HepG2 (cell line): ENCODE measurements at regions not wholly inside any gene's neighbourhood (a gene's known extent, or its start where the extent isn't known, plus 50 kb on each side); places are given as distances from the start of the nearest gene placed in this dataset.
A peak's percentile ranks its signal among the peaks of the same experiment; 100 is the strongest.

ENCODE experiments used
- ETV6 ChIP-seq: sonication (generic); formaldehyde crosslinking; conservative IDR thresholded peaks from 2 replicates; pipeline ENCODE4 v1.4.0; 2020; ENCODE audit warnings: missing genetic modification reagents
- HOXA7 ChIP-seq: sonication (generic); formaldehyde crosslinking; IDR thresholded peaks from 2 replicates; pipeline ENCODE4 v1.8.1; 2022; ENCODE audit warnings: mild to moderate bottlenecking, missing genetic modification reagents, moderate library complexity
- MAF1 ChIP-seq: sonication (generic); formaldehyde crosslinking; IDR thresholded peaks from 2 replicates; pipeline ENCODE4 v1.5.0; 2020; ENCODE audit warnings: missing genetic modification reagents, borderline replicate concordance
- MBD4 ChIP-seq: IDR thresholded peaks from 2 replicates; pipeline ENCODE4 v1.6.1; 2012; ENCODE audit warnings: low read length, inconsistent platforms, borderline replicate concordance
- MIER3 ChIP-seq: IDR thresholded peaks from 2 replicates; pipeline ENCODE4 v1.6.1; 2016; ENCODE audit warnings: missing compliant biosample characterization, borderline replicate concordance
- MZF1 ChIP-seq: sonication (generic); formaldehyde crosslinking; IDR thresholded peaks from 2 replicates; pipeline ENCODE4 v1.8.1; 2023; ENCODE audit warnings: mild to moderate bottlenecking, missing genetic modification reagents, borderline replicate concordance
- PAX8 ChIP-seq: sonication (generic); formaldehyde crosslinking; IDR thresholded peaks from 2 replicates; pipeline ENCODE4 v1.8.0; 2022; ENCODE audit warnings: mild to moderate bottlenecking, missing genetic modification reagents, borderline replicate concordance
- PTBP1 ChIP-seq: fragments of 200-400 bp; formaldehyde crosslinking; IDR thresholded peaks from 2 replicates; pipeline ENCODE4 v1.6.1; 2018; ENCODE audit warnings: low read length, low read depth; ENCODE audit not compliant: poor library complexity, severe bottlenecking
- RARG ChIP-seq: sonication (generic); formaldehyde crosslinking; IDR thresholded peaks from 2 replicates; pipeline ENCODE4 v1.4.0; 2020; ENCODE audit warnings: low read depth, mild to moderate bottlenecking, missing genetic modification reagents
- WIZ ChIP-seq: sonication (generic); formaldehyde crosslinking; IDR thresholded peaks from 2 replicates; pipeline ENCODE4 v1.5.1; 2020; ENCODE audit warnings: mild to moderate bottlenecking, missing genetic modification reagents
- YY1 ChIP-seq: IDR thresholded peaks from 2 replicates; pipeline ENCODE4 v1.6.1; 2011; ENCODE audit warnings: low read length, low read depth, moderate library complexity, mild to moderate bottlenecking; ENCODE audit not compliant: insufficient read depth, insufficient replicate concordance
- ZFP62 ChIP-seq: sonication (generic); formaldehyde crosslinking; IDR thresholded peaks from 2 replicates; pipeline ENCODE4 v1.4.0; 2020; ENCODE audit warnings: missing genetic modification reagents
- ZNF263 ChIP-seq: sonication (generic); formaldehyde crosslinking; IDR thresholded peaks from 2 replicates; pipeline ENCODE4 v1.4.0; 2020; ENCODE audit warnings: missing genetic modification reagents
- ZNF264 ChIP-seq: sonication (generic); formaldehyde crosslinking; IDR thresholded peaks from 2 replicates; pipeline ENCODE4 v1.4.0; 2020; ENCODE audit warnings: missing genetic modification reagents
- ZNF563 ChIP-seq: sonication (generic); formaldehyde crosslinking; IDR thresholded peaks from 2 replicates; pipeline ENCODE4 v1.8.0; 2022; ENCODE audit warnings: mild to moderate bottlenecking, moderate library complexity, missing genetic modification reagents
- ZNF672 ChIP-seq: sonication (generic); formaldehyde crosslinking; IDR thresholded peaks from 2 replicates; pipeline ENCODE4 v1.8.1; 2022; ENCODE audit warnings: missing genetic modification reagents
- ZNF709 ChIP-seq: sonication (generic); formaldehyde crosslinking; IDR thresholded peaks from 2 replicates; pipeline ENCODE4 v1.5.0; 2020; ENCODE audit warnings: mild to moderate bottlenecking, missing genetic modification reagents
- TF ChIP-seq, protein P1 (sequence below): sonication (generic); formaldehyde crosslinking; IDR thresholded peaks from 2 replicates; pipeline ENCODE4 v1.9.0; 2022; ENCODE audit warnings: missing genetic modification reagents, mild to moderate bottlenecking, borderline replicate concordance
- TF ChIP-seq, protein P2 (sequence below): sonication (generic); formaldehyde crosslinking; IDR thresholded peaks from 2 replicates; pipeline ENCODE4 v1.4.0; 2020; ENCODE audit warnings: missing genetic modification reagents
- TF ChIP-seq, protein P3 (sequence below): sonication (generic); formaldehyde crosslinking; IDR thresholded peaks from 2 replicates; pipeline ENCODE4 v1.8.1; 2023; ENCODE audit warnings: mild to moderate bottlenecking, moderate library complexity, missing genetic modification reagents
- TF ChIP-seq, protein P4 (sequence below): sonication (generic); formaldehyde crosslinking; IDR thresholded peaks from 2 replicates; pipeline ENCODE4 v1.5.0; 2020; ENCODE audit warnings: mild to moderate bottlenecking, missing genetic modification reagents
- TF ChIP-seq, protein P5 (sequence below): sonication (generic); formaldehyde crosslinking; conservative IDR thresholded peaks from 2 replicates; pipeline ENCODE4 v1.8.0; 2022; ENCODE audit warnings: mild to moderate bottlenecking, moderate library complexity, missing genetic modification reagents

DNA sequence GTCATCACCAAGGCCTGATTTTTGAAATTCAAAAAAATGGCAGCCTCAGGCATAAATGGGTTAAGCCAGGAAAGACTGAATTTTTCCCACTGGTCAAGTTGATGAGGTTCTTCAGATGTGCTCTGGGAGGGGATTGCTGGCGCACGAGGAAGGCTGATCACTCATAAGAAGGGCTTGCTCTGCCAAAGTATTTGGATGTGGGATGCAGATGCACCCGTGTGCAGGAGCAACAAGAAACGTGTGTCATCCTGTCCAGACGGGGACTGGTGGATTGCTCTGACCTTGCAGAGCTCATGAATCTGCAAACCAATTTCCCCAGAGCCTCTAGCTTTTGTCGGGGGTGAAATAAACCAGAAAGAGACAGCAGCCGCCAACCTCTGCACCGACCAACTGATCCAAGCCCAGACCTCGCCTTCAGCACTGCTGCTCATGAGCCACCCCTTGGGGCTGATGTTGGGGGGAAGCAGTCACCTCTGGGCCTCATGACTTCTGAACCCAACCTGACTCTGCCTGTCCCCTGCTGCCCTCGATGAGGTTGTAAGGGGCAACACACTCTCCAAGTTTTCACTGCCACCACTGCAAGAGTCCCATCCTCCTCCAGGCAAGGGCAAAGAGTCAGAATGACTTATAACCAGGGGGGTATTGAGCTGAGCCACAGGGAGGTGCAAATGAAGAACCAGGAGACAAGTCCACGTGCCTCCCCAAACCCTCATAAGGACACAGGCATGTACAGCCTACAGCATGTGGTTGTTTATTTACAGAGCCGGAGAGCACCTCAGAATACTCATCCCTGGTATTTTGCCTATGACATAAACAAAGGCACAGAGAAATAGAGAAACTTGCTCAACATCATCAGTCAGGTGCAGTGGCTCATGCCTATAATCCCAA is 452.0 kb downstream of the SOX9 start (continued):
- TF ChIP-seq, protein P1, sequence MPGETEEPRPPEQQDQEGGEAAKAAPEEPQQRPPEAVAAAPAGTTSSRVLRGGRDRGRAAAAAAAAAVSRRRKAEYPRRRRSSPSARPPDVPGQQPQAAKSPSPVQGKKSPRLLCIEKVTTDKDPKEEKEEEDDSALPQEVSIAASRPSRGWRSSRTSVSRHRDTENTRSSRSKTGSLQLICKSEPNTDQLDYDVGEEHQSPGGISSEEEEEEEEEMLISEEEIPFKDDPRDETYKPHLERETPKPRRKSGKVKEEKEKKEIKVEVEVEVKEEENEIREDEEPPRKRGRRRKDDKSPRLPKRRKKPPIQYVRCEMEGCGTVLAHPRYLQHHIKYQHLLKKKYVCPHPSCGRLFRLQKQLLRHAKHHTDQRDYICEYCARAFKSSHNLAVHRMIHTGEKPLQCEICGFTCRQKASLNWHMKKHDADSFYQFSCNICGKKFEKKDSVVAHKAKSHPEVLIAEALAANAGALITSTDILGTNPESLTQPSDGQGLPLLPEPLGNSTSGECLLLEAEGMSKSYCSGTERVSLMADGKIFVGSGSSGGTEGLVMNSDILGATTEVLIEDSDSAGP (CRISPR knock-in tag): 0 out of 2 replicates have a peak, but pooled peaks have one; percentile 15
- TF ChIP-seq, protein P2, sequence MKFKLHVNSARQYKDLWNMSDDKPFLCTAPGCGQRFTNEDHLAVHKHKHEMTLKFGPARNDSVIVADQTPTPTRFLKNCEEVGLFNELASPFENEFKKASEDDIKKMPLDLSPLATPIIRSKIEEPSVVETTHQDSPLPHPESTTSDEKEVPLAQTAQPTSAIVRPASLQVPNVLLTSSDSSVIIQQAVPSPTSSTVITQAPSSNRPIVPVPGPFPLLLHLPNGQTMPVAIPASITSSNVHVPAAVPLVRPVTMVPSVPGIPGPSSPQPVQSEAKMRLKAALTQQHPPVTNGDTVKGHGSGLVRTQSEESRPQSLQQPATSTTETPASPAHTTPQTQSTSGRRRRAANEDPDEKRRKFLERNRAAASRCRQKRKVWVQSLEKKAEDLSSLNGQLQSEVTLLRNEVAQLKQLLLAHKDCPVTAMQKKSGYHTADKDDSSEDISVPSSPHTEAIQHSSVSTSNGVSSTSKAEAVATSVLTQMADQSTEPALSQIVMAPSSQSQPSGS (CRISPR knock-in tag): no peak
- TF ChIP-seq PAX8 (CRISPR knock-in tag) (no peak), ZNF264 (CRISPR knock-in tag) (no peak), MBD4 (no peak), MZF1 (CRISPR knock-in tag) (no peak), MAF1 (no peak), HOXA7 (CRISPR knock-in tag) (no peak), MIER3 (CRISPR knock-in tag) (no peak), YY1 (no peak), ETV6 (CRISPR knock-in tag) (no peak), ZNF672 (CRISPR knock-in tag) (no peak), ZNF263 (CRISPR knock-in tag) (no peak; the same call in 1 of the 2 replicates), ZFP62 (CRISPR knock-in tag) (no peak), RARG (CRISPR knock-in tag) (no peak), PTBP1 (no peak), WIZ (CRISPR knock-in tag) (no peak), ZNF709 (CRISPR knock-in tag) (no peak), ZNF563 (CRISPR knock-in tag) (no peak)
- TF ChIP-seq, protein P3, sequence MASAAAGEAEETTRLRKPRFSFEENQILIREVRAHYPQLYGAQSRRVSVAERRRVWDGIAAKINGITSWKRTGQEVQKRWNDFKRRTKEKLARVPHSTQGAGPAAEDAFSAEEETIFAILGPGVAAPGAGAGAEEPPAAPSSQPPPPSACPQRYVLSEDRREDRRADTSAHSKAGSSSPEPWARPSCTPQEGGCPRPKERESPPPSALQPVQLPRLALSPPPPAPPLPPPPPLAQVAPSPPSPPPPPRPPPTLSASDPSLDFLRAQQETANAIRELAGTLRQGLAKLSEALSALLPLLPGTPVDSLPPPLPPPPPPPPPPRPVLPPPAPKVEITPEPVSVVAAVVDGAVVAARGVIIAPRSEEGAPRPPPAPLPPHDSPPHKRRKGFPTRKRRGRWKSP (CRISPR knock-in tag): no peak
- TF ChIP-seq, protein P4, sequence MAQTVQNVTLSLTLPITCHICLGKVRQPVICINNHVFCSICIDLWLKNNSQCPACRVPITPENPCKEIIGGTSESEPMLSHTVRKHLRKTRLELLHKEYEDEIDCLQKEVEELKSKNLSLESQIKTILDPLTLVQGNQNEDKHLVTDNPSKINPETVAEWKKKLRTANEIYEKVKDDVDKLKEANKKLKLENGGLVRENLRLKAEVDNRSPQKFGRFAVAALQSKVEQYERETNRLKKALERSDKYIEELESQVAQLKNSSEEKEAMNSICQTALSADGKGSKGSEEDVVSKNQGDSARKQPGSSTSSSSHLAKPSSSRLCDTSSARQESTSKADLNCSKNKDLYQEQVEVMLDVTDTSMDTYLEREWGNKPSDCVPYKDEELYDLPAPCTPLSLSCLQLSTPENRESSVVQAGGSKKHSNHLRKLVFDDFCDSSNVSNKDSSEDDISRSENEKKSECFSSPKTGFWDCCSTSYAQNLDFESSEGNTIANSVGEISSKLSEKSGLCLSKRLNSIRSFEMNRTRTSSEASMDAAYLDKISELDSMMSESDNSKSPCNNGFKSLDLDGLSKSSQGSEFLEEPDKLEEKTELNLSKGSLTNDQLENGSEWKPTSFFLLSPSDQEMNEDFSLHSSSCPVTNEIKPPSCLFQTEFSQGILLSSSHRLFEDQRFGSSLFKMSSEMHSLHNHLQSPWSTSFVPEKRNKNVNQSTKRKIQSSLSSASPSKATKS (CRISPR knock-in tag): no peak
- TF ChIP-seq, protein P5, sequence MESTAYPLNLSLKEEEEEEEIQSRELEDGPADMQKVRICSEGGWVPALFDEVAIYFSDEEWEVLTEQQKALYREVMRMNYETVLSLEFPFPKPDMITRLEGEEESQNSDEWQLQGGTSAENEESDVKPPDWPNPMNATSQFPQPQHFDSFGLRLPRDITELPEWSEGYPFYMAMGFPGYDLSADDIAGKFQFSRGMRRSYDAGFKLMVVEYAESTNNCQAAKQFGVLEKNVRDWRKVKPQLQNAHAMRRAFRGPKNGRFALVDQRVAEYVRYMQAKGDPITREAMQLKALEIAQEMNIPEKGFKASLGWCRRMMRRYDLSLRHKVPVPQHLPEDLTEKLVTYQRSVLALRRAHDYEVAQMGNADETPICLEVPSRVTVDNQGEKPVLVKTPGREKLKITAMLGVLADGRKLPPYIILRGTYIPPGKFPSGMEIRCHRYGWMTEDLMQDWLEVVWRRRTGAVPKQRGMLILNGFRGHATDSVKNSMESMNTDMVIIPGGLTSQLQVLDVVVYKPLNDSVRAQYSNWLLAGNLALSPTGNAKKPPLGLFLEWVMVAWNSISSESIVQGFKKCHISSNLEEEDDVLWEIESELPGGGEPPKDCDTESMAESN (CRISPR knock-in tag): peak; percentile 25; the same call in 1 of the 2 replicates
